CD4-positive, CD25-positive, alpha-beta regulatory T cell (primary cell): ENCODE measurements at regions not wholly inside any gene's neighbourhood (a gene's known extent, or its start where the extent isn't known, plus 50 kb on each side); places are given as distances from the start of the nearest gene placed in this dataset.
A peak's percentile ranks its signal among the peaks of the same experiment; 100 is the strongest.

ENCODE experiments used
- ATAC-seq, 2 donors: fragments of 150-1000 bp; cut with Tn5 transposase; one replicate each; pipeline ENCODE4 v1.10.0; 2021; ENCODE audit warnings: low read depth in 2 of 2, moderate number of reproducible peaks in 2 of 2, moderate library complexity in 1 of 2
- DNase-seq, 3 donors: peaks; one replicate each; pipeline versions ENCODE4 v3.0.0 to v3.0.0-alpha.2; 2012 to 2022; ENCODE audit warnings: mixed read lengths in 1 of 3
- H3K27ac ChIP-seq: one replicate; pipeline ENCODE4 v1.7.0; 2013; ENCODE audit warnings: mild to moderate bottlenecking, low read length; ENCODE audit not compliant: insufficient read depth, poor library complexity, severe bottlenecking
- H3K27me3 ChIP-seq: one replicate; pipeline ENCODE4 v1.7.0; 2013; ENCODE audit warnings: low read length; ENCODE audit not compliant: control insufficient read depth, insufficient read depth
- H3K36me3 ChIP-seq: one replicate; pipeline ENCODE4 v1.7.0; 2013; ENCODE audit warnings: mild to moderate bottlenecking, low read length, moderate library complexity; ENCODE audit not compliant: control insufficient read depth, insufficient read depth
- H3K4me1 ChIP-seq: 2 replicates; pipeline ENCODE4 v1.7.0; 2013; ENCODE audit warnings: mild to moderate bottlenecking, low read length; ENCODE audit not compliant: insufficient read depth, control insufficient read depth, poor library complexity, severe bottlenecking
- H3K4me3 ChIP-seq: one replicate; pipeline ENCODE4 v1.7.0; 2013; ENCODE audit warnings: low read depth, mild to moderate bottlenecking, low read length, moderate library complexity
- H3K9me3 ChIP-seq, 2 experiments: 1 replicate in 1 of 2; 2 replicates in 1 of 2; pipeline ENCODE4 v1.7.0; 2013; ENCODE audit warnings: low read length in 2 of 2, mild to moderate bottlenecking in 1 of 2, moderate library complexity in 1 of 2; ENCODE audit not compliant: control insufficient read depth in 2 of 2
- H3K27ac Mint-ChIP-seq, 3 donors: one replicate each; pipeline ENCODE4 v1.8.0; 2020 to 2022; ENCODE audit warnings: mild to moderate bottlenecking in 3 of 3, mixed read lengths in 3 of 3, moderate library complexity in 2 of 3
- H3K27me3 Mint-ChIP-seq: one replicate; pipeline ENCODE4 v1.8.0; 2022; ENCODE audit warnings: mild to moderate bottlenecking, mixed read lengths
- H3K36me3 Mint-ChIP-seq: one replicate; pipeline ENCODE4 v1.8.0; 2020; ENCODE audit warnings: mixed read lengths
- H3K4me1 Mint-ChIP-seq, 4 donors: one replicate each; pipeline ENCODE4 v1.8.0; 2020 to 2022; ENCODE audit warnings: mixed read lengths in 4 of 4, mild to moderate bottlenecking in 1 of 4
- H3K4me3 Mint-ChIP-seq, 4 donors: one replicate each; pipeline ENCODE4 v1.8.0; 2020 to 2022; ENCODE audit warnings: mild to moderate bottlenecking in 4 of 4, mixed read lengths in 4 of 4, moderate library complexity in 3 of 4
- H3K9me3 Mint-ChIP-seq, 7 donors: one replicate each; pipeline ENCODE4 v1.8.0; 2020 to 2022; ENCODE audit warnings: mixed read lengths in 7 of 7, mild to moderate bottlenecking in 3 of 7, moderate library complexity in 2 of 7

DNA sequence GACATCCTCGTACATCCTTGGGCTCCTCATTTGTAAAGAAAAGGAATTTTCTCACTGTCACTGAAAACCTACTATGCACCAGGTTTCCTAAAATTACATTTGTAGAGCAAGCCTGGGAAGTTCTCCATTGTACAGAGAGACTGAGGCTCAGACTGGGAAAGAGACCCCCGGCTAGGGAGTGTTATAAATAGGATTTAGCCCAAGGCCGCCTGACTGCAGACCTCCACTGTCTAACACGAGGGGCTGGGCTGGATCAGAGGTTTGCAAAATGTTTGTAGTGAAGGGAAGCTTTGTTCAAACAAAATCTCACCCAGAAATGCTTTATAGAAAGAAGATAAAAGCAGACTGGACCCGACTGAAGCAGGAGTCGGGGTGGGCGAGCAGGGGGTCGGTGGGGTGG lies 131.3 kb downstream of the ACTL8 start:
- Mint-ChIP-seq H3K4me3 (no peak overlapping the region), H3K9me3 (peaks cover 0 to 8% (median 0%) of the 10 kb centered on the region in 7 donors), H3K36me3 (no peaks in the 10 kb centered on the region), H3K27me3 (peaks cover 4% of the 10 kb centered on the region), H3K4me1 (peaks cover 0 to 2% (median 0%) of the 10 kb centered on the region in 4 donors), H3K27ac (no peak overlapping the region)
- ATAC-seq (no peak), DNase-seq (no peak)
- Histone ChIP-seq H3K27me3 (no peaks in the 10 kb centered on the region), H3K9me3 (no peaks in the 10 kb centered on the region), H3K4me1 (no peaks in the 10 kb centered on the region), H3K4me3 (no peak overlapping the region), H3K27ac (no peak overlapping the region), H3K36me3 (no peaks in the 10 kb centered on the region)

DNA sequence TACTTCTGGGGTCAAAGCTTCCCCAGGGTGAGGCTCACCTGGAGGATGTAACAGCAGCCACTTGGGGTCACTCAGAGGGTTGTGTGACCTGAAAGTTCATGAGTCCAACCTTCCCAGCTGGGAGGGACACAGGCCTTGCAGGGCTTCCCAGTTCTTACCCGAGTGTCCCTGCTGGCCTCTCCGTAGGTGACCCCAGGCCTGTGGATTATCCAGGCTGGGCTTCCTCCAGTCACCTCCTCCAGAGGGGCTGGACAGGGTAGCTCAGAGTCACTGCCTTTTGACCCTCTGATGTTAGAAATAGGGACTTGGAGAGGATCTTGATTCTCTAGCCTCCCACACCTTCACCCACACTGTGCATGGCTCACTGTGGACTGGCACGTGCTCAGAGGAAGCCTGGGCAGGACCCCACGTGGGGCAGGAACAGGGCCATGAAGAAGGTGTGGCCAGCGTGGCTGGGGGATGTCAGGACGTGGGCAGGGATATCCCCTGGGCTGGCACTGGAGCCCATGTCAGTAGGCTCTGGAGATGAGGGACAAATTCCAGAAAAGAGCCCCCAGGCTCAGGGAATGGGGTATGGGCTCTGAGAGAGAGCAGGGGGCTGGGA lies 131.8 kb downstream of the ACTL8 start:
- H3K4me3 Mint-ChIP-seq = no peak overlapping the region
- H3K36me3 Mint-ChIP-seq = no peaks in the 10 kb centered on the region
- peaks cover 0 to 8% (median 0%) of the 10 kb centered on the region in 7 donors for H3K9me3 Mint-ChIP-seq
- ATAC-seq (no peak), DNase-seq (no peak)
- H3K4me3 ChIP-seq = no peak overlapping the region
- H3K27ac Mint-ChIP-seq = no peak overlapping the region
- H3K4me1 Mint-ChIP-seq = peaks cover 0 to 2% (median 0%) of the 10 kb centered on the region in 4 donors
- H3K27ac ChIP-seq = no peak overlapping the region
- no peaks in the 10 kb centered on the region for H3K27me3 ChIP-seq
- H3K36me3 ChIP-seq = no peaks in the 10 kb centered on the region
- H3K9me3 ChIP-seq = no peaks in the 10 kb centered on the region
- peaks cover 4% of the 10 kb centered on the region for H3K27me3 Mint-ChIP-seq
- no peaks in the 10 kb centered on the region for H3K4me1 ChIP-seq

DNA sequence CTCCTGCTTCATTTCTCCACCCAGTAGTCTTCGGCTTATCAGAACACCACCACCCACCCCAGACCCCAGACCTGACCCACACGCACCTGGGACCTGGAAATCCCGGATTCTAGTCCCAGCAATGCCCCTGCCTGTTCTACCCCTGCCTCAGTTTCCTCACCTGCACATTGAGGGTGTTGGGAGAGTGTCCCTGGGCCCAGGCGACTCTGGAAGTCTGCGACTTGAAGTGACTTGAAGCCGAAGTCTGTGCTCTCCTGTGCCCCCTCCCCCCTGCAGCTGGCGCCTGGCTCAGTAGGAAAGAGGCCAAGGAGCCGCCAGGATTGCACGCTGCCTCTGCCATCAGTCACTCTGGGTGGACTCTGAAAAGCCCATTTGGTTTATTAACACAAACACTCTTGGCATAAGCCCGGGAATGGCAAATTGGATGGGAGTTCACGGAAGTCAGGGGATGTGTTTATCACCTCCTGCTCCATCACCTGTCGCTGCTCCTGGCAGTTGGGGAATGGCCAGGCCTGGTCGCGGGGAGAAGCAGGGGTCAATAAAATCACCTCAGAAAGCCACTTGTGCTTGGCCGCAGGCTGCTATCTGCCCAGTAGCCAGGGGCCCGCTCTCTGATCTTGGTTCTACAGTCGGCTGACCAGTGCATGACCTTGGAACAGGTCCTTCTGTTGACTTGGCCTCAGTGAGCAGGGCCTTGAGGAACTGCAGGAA lies 132.7 kb downstream of the ACTL8 start:
- DNase-seq = no peak
- Mint-ChIP-seq H3K4me1 (no peaks in the 10 kb centered on the region), H3K27ac (no peak overlapping the region), H3K27me3 (peaks cover 9% of the 10 kb centered on the region), H3K4me3 (no peak overlapping the region), H3K36me3 (no peaks in the 10 kb centered on the region), H3K9me3 (peaks cover 0 to 8% (median 0%) of the 10 kb centered on the region in 7 donors)
- H3K36me3 ChIP-seq = no peaks in the 10 kb centered on the region
- no peak overlapping the region for H3K4me3 ChIP-seq
- no peaks in the 10 kb centered on the region for H3K9me3 ChIP-seq
- no peak overlapping the region for H3K27ac ChIP-seq
- no peak for ATAC-seq
- no peaks in the 10 kb centered on the region for H3K27me3 ChIP-seq
- no peaks in the 10 kb centered on the region for H3K4me1 ChIP-seq

DNA sequence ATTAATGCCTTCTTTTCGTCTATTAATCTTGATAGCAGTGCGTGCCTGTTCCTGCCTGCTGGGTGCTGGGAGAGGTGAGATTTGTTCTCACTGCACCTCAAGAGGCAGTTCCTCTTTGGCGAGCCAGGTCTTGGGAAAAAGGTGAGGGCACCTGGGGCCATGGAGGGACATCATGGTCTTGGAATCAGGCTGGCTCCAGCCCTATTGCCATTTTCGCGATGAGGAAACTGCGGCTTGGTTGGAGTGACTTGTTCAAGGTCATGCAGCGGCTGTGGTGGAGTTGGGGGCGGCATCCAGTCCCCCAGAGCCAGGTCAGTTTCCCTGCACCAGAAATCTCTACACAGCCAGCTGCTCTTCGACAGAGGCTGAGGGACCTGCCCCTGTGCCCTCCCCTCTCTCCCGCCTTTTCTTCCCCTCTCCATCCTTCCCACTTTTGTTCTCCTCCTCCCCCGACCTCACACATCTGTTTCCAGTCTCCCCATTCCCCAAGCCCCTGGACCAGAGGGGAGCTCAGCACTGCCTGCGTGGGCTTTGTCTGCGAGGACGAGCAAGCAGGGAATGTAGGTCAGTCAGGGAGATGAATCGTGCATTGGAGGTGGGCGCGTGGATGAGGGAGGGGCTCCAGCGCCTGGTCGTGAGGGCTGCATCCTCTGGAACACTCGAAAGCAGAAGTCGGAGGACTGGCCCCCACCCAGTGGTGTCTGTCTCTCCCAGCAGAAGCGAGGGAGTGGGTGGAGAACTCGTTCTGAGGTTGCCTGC lies 135.1 kb downstream of the ACTL8 start:
- Mint-ChIP-seq H3K27ac (no peak overlapping the region), H3K4me3 (no peak overlapping the region), H3K27me3 (peaks cover 5% of the 10 kb centered on the region), H3K4me1 (no peaks in the 10 kb centered on the region), H3K9me3 (peaks cover 0 to 3% (median 0%) of the 10 kb centered on the region in 7 donors), H3K36me3 (no peaks in the 10 kb centered on the region)
- no peaks in the 10 kb centered on the region for H3K4me1 ChIP-seq
- no peaks in the 10 kb centered on the region for H3K27me3 ChIP-seq
- ATAC-seq (no peak), DNase-seq (no peak)
- H3K27ac ChIP-seq = no peak overlapping the region
- no peaks in the 10 kb centered on the region for H3K36me3 ChIP-seq
- H3K9me3 ChIP-seq = no peaks in the 10 kb centered on the region
- no peak overlapping the region for H3K4me3 ChIP-seq

DNA sequence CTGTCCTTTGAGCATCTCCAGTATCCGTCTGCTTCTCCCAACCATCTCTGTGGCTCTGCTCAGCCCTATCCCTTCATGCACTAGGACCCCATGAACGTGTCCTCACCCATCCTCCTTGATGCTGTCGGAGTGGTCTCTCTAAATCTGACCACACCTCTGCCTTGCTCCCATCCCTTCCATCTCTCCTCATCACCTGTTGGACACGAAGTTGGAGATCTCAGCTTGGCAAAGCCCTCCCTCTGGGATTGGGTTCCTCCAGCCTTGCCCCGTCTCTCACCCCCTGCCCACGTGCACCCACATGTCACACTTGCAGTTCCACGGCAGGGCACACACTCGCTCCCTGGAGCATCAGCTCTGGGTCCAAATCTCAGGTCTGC lies 135.7 kb downstream of the ACTL8 start:
- Mint-ChIP-seq H3K27ac (no peak overlapping the region), H3K4me3 (peak overlapping the region in 1 of 4 donors; percentile 77), H3K27me3 (peaks cover 5% of the 10 kb centered on the region), H3K36me3 (no peaks in the 10 kb centered on the region), H3K9me3 (peaks cover 0 to 3% (median 0%) of the 10 kb centered on the region in 7 donors), H3K4me1 (no peaks in the 10 kb centered on the region)
- DNase-seq (no peak), ATAC-seq (no peak)
- H3K4me3 ChIP-seq = no peak overlapping the region
- no peaks in the 10 kb centered on the region for H3K4me1 ChIP-seq
- no peak overlapping the region for H3K27ac ChIP-seq
- H3K27me3 ChIP-seq = no peaks in the 10 kb centered on the region
- H3K9me3 ChIP-seq = no peaks in the 10 kb centered on the region
- no peaks in the 10 kb centered on the region for H3K36me3 ChIP-seq

DNA sequence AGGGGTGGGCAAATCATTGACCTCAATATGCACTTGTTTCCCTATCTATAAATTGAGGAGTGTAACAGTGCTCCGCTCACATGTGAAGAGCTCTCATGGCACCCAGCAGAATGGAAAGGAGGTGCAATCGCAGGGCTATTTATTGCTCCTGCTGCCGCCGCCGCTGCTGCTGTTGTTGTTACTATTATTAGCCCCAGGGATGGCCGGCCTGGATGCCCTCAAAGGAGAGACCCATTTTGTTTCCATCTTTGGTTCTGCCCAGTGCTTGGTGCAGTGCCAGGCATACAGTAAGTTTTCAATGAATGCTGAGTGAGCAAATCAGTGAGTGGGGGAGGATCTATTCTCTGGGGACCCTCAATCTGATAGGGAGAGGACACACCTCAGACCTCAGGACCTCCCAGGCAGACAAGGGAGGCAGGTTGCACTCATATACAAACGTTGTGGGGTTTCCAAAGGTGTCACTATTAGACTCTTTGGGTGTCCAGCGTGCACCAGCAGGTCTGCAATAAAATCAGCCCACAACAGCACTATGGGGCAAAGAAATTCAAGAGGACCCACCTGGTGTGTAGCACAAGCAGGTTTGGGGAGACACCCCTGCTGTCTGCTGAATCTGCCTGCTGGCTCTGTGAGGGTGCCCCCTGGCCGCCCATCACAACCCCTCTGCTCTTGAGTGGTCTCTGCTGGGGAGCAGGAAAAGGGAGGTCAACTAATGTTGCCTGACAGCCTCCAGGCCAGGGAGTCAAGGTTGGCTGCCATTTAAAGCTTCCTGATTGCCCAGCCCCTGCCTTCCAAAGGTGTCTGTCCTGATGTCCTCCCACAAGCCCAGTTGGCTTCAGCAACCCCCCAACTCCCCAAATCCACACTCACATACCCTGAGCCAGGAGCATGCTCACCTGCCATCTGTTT lies 136.3 kb downstream of the ACTL8 start:
- ATAC-seq = no peak
- Mint-ChIP-seq H3K4me3 (no peak overlapping the region), H3K4me1 (no peaks in the 10 kb centered on the region), H3K27ac (no peak overlapping the region), H3K36me3 (no peaks in the 10 kb centered on the region), H3K9me3 (peaks cover 0 to 3% (median 0%) of the 10 kb centered on the region in 7 donors), H3K27me3 (peaks cover 5% of the 10 kb centered on the region)
- Histone ChIP-seq H3K4me3 (no peak overlapping the region), H3K4me1 (no peaks in the 10 kb centered on the region), H3K9me3 (no peaks in the 10 kb centered on the region), H3K27ac (no peak overlapping the region), H3K27me3 (no peaks in the 10 kb centered on the region), H3K36me3 (no peaks in the 10 kb centered on the region)
- no peak for DNase-seq

DNA sequence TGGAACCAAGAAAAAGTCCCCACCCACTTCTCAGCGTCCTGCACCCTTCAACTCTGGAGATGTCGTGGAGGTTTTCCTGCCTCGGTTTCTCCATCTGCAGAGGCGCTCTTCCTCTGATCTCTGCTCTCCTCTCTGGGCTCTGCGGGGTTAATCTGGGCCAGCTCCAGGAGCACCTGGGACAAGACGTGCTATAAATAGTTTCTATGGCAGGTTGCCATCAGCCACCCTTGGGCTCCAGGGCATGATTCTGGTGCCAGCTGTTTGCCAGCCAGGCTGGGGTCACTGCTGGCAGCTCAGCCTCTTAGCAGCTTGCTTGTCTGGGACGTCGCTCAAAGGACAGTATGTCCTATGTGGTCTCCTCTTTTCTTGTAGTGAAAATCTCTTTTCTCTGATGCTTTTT lies 137.1 kb downstream of the ACTL8 start:
- H3K27me3 ChIP-seq = no peaks in the 10 kb centered on the region
- no peaks in the 10 kb centered on the region for H3K4me1 ChIP-seq
- H3K4me3 Mint-ChIP-seq = no peak overlapping the region
- H3K4me1 Mint-ChIP-seq = no peaks in the 10 kb centered on the region
- peaks cover 0 to 3% (median 0%) of the 10 kb centered on the region in 7 donors for H3K9me3 Mint-ChIP-seq
- H3K27ac Mint-ChIP-seq = no peak overlapping the region
- H3K36me3 ChIP-seq = no peaks in the 10 kb centered on the region
- no peaks in the 10 kb centered on the region for H3K36me3 Mint-ChIP-seq
- H3K9me3 ChIP-seq = no peaks in the 10 kb centered on the region
- DNase-seq (no peak), ATAC-seq (no peak)
- no peak overlapping the region for H3K4me3 ChIP-seq
- H3K27me3 Mint-ChIP-seq = peaks cover 5% of the 10 kb centered on the region
- no peak overlapping the region for H3K27ac ChIP-seq
